HepG2 (cell line): ENCODE measurements at regions not wholly inside any gene's neighbourhood (a gene's known extent, or its start where the extent isn't known, plus 50 kb on each side); places are given as distances from the start of the nearest gene placed in this dataset.

Source experiments
- ATAC-seq: fragments of 200-7000 bp; cut with Tn5 transposase; 3 replicates; pipeline ENCODE4 v1.9.1; 2020; ENCODE audit warnings: mild to moderate bottlenecking, moderate library complexity
- BruUV-seq: library from RNA; stranded (reverse); fragments of 400-500 nt; replicated peaks from 2 replicates; lab custom pipeline; 2021; lab: Mats Ljungman, UMichigan
- CTCF ChIA-PET: fragments of 300-600 bp; formaldehyde crosslinking; extraction: SDS; loops from one replicate; lab custom pipeline; 2021; ENCODE audit warnings: low total read pairs, inconsistent platforms, low intra/inter-chr PET ratio; lab: Yijun Ruan, JAX
- POLR2A ChIA-PET: fragments of 350-600 bp; sonication (Branson Sonifier 250); formaldehyde crosslinking; loops from one replicate; lab custom pipeline; 2020; ENCODE audit warnings: antibody characterized with exemption, inconsistent platforms; lab: Yijun Ruan, JAX
- DNase-seq: peaks from one replicate; pipeline ENCODE4 v3.0.0-alpha.2; 2015; ENCODE audit warnings: low spot score
- FAIRE-seq: peaks from 3 replicates; lab custom pipeline; 2011; peaks lifted over from hg19 to GRCh38; lab: Jason Lieb, UNC
- H2AFZ ChIP-seq: one replicate; pipeline ENCODE4 v1.6.1; 2011; ENCODE audit warnings: low read length, inconsistent platforms
- H3K27ac ChIP-seq: fragments of 300-600 bp; 3 replicates; pipeline ENCODE4 v1.8.0; 2011; ENCODE audit warnings: mixed run types, mild to moderate bottlenecking, mixed read lengths, low read length, inconsistent platforms; ENCODE audit not compliant: insufficient read depth; ENCODE audit errors: extremely low read length
- H3K27me3 ChIP-seq, 2 experiments: fragments of 200-600 bp in 1 of 2; 2 replicates in 1 of 2; 3 replicates in 1 of 2; pipeline versions ENCODE4 v1.6.0 to v1.8.0; 2011; ENCODE audit warnings: low read length in 2 of 2, mild to moderate bottlenecking in 2 of 2, moderate library complexity in 2 of 2, inconsistent platforms in 1 of 2; ENCODE audit not compliant: insufficient read depth in 2 of 2, control insufficient read depth in 1 of 2
- H3K36me3 ChIP-seq, 2 experiments: fragments of 200-600 bp in 1 of 2; replicated peaks in 1 of 2; 2 replicates in 1 of 2; 3 replicates in 1 of 2; pipeline versions ENCODE4 v1.5.1 to v1.8.0; 2011; ENCODE audit warnings: low read length in 2 of 2, inconsistent platforms in 1 of 2; ENCODE audit not compliant: insufficient read depth in 2 of 2, control insufficient read depth in 1 of 2
- H3K4me1 ChIP-seq: 2 replicates; pipeline ENCODE4 v1.5.1; 2012; ENCODE audit warnings: low read length, inconsistent platforms; ENCODE audit not compliant: insufficient read depth
- H3K4me2 ChIP-seq: 2 replicates; pipeline ENCODE4 v1.6.0; 2011; ENCODE audit warnings: low read depth, low read length, inconsistent platforms
- H3K4me3 ChIP-seq, 3 experiments: fragments of 200-600 bp in 1 of 3; sonication (generic), shearing (Covaris generic) in 1 of 3; replicated peaks in 1 of 3; 2 replicates each; pipeline ENCODE4 v1.5.1; 2011 to 2016; ENCODE audit warnings: low read length in 3 of 3, inconsistent platforms in 2 of 3, low read depth in 2 of 3, mild to moderate bottlenecking in 2 of 3, control low read depth in 1 of 3, mixed read lengths in 1 of 3; ENCODE audit not compliant: insufficient read depth in 1 of 3
- H3K79me2 ChIP-seq: one replicate; pipeline ENCODE4 v1.6.1; 2011; ENCODE audit warnings: low read length, inconsistent platforms; ENCODE audit not compliant: insufficient read depth
- H3K9ac ChIP-seq: 2 replicates; pipeline ENCODE4 v1.6.0; 2011; ENCODE audit warnings: mild to moderate bottlenecking, low read depth, low read length, inconsistent platforms; ENCODE audit not compliant: insufficient read depth
- H3K9me3 ChIP-seq: 2 replicates; pipeline ENCODE4 v1.5.1; 2012; ENCODE audit warnings: mild to moderate bottlenecking, low read length
- H4K20me1 ChIP-seq: 2 replicates; pipeline ENCODE4 v1.6.0; 2011; ENCODE audit warnings: inconsistent platforms, mild to moderate bottlenecking, low read length, moderate library complexity; ENCODE audit not compliant: insufficient read depth
- ATF3 ChIP-seq: sonication (generic); formaldehyde crosslinking; IDR thresholded peaks from 2 replicates; pipeline ENCODE4 v1.4.0; 2020; ENCODE audit warnings: missing genetic modification reagents
- DR1 ChIP-seq: sonication (generic); formaldehyde crosslinking; IDR thresholded peaks from 2 replicates; pipeline ENCODE4 v1.8.0; 2021; ENCODE audit warnings: mild to moderate bottlenecking, missing genetic modification reagents, inconsistent platforms
- FOSL1 ChIP-seq: sonication (generic); formaldehyde crosslinking; IDR thresholded peaks from 2 replicates; pipeline ENCODE4 v1.9.0; 2021; ENCODE audit warnings: missing genetic modification reagents, borderline replicate concordance
- FOXJ3 ChIP-seq: sonication (generic); formaldehyde crosslinking; IDR thresholded peaks from 2 replicates; pipeline ENCODE4 v1.4.0; 2020; ENCODE audit warnings: missing genetic modification reagents, mild to moderate bottlenecking, borderline replicate concordance
- GTF3A ChIP-seq: sonication (generic); formaldehyde crosslinking; conservative IDR thresholded peaks from 2 replicates; pipeline ENCODE4 v1.4.0; 2020; ENCODE audit warnings: mild to moderate bottlenecking, missing genetic modification reagents
- HDAC1 ChIP-seq: sonication (generic); formaldehyde crosslinking; IDR thresholded peaks from 2 replicates; pipeline ENCODE4 v1.5.1; 2020; ENCODE audit warnings: mild to moderate bottlenecking, missing genetic modification reagents
- HES4 ChIP-seq: sonication (generic); formaldehyde crosslinking; IDR thresholded peaks from 2 replicates; pipeline ENCODE4 v1.9.0; 2021; ENCODE audit warnings: mild to moderate bottlenecking, missing genetic modification reagents, borderline replicate concordance
- HMG20A ChIP-seq: IDR thresholded peaks from 2 replicates; pipeline ENCODE4 v1.6.1; 2016; ENCODE audit warnings: borderline replicate concordance
- MAZ ChIP-seq, 2 experiments: sonication (generic) in 1 of 2; formaldehyde crosslinking in 1 of 2; IDR thresholded peaks; 2 replicates each; pipeline versions ENCODE4 v1.5.0 to v1.6.1; 2012 to 2020; ENCODE audit warnings: low read depth in 2 of 2, mild to moderate bottlenecking in 2 of 2, borderline replicate concordance in 1 of 2, improper control_type of control experiment in 1 of 2, low read length in 1 of 2, missing genetic modification reagents in 1 of 2, moderate library complexity in 1 of 2
- MXD3 ChIP-seq: IDR thresholded peaks from 2 replicates; pipeline ENCODE4 v1.6.1; 2016; ENCODE audit warnings: mild to moderate bottlenecking, missing biosample characterization, missing genetic modification reagents
- NFE2L2 ChIP-seq: fragments of 150-350 bp; IDR thresholded peaks from 2 replicates; pipeline ENCODE4 v1.6.1; 2014; ENCODE audit warnings: low read length
- NRL ChIP-seq: sonication (generic); formaldehyde crosslinking; IDR thresholded peaks from 2 replicates; pipeline ENCODE4 v1.5.0; 2020; ENCODE audit warnings: missing genetic modification reagents, mild to moderate bottlenecking, moderate library complexity, borderline replicate concordance
- PAX8 ChIP-seq: sonication (generic); formaldehyde crosslinking; IDR thresholded peaks from 2 replicates; pipeline ENCODE4 v1.8.0; 2022; ENCODE audit warnings: mild to moderate bottlenecking, missing genetic modification reagents, borderline replicate concordance
- PRDM4 ChIP-seq: sonication (generic); formaldehyde crosslinking; IDR thresholded peaks from 2 replicates; pipeline ENCODE4 v1.9.0; 2021; ENCODE audit warnings: missing genetic modification reagents, borderline replicate concordance
- PRMT3 ChIP-seq: sonication (generic); formaldehyde crosslinking; IDR thresholded peaks from 2 replicates; pipeline ENCODE4 v1.8.1; 2022; ENCODE audit warnings: low read depth, mild to moderate bottlenecking, moderate library complexity, missing genetic modification reagents, borderline replicate concordance
- TBX3 ChIP-seq: fragments of 450-650 bp; IDR thresholded peaks from 2 replicates; pipeline ENCODE4 v1.6.1; 2017; ENCODE audit warnings: antibody characterized with exemption, mild to moderate bottlenecking, inconsistent platforms, borderline replicate concordance
- ZC3H4 ChIP-seq: sonication (generic); formaldehyde crosslinking; IDR thresholded peaks from 2 replicates; pipeline ENCODE4 v1.4.0; 2020; ENCODE audit warnings: missing genetic modification reagents, borderline replicate concordance
- ZNF3 ChIP-seq: IDR thresholded peaks from 2 replicates; pipeline ENCODE4 v1.7.0; 2017; ENCODE audit warnings: inconsistent platforms
- ZNF343 ChIP-seq: sonication (generic); formaldehyde crosslinking; IDR thresholded peaks from 2 replicates; pipeline ENCODE4 v1.4.0; 2020; ENCODE audit warnings: mild to moderate bottlenecking, missing genetic modification reagents
- ZNF724P ChIP-seq: sonication (generic); formaldehyde crosslinking; IDR thresholded peaks from 2 replicates; pipeline ENCODE4 v1.8.0; 2022; ENCODE audit warnings: missing genetic modification reagents, borderline replicate concordance
- WGBS: methylation state at CpG from one replicate; pipeline ENCODE4 v1.1.6; 2017; ENCODE audit warnings: low lambda C conversion rate; 5-methylcytosine and 5-hydroxymethylcytosine counted together
- in situ Hi-C: cut with HindIII; loops from 2 replicates; pipeline ENCODE4 v1.10.0; 2017; ENCODE audit warnings: low pct_unique_long_range_greater_than_20kb; ENCODE audit not compliant: extremely low pct_ligation_motif_present
- intact Hi-C: fragments of 100-400 bp; cut with micrococcal nuclease; formaldehyde crosslinking; loops from one replicate; pipeline ENCODE4 v1.10.0; 2022; ENCODE audit not compliant: unreplicated experiment

GRCh38 chr11:92104349-92104748, 120.3 kb upstream of the FAT3 start:
- ATAC-seq (no peak), DNase-seq (no peak), FAIRE-seq (no peak)
- H3K27me3 ChIP-seq = no peaks in the 10 kb centered on the region
- peaks cover 20% of the 10 kb centered on the region; the same call in 1 of the 2 replicates for H3K9me3 ChIP-seq
- BruUV-seq = no TSS peak
- H3K79me2 ChIP-seq = no peaks in the 10 kb centered on the region
- WGBS = 0% methylated on average over 1 of the region's 1 CpG
- H3K9ac ChIP-seq = no peak overlapping the region
- no peaks in the 10 kb centered on the region for H4K20me1 ChIP-seq
- intact Hi-C loops = no loop called here
- TF ChIP-seq FOSL1 (CRISPR knock-in tag) = no peak
- no peak for TF ChIP-seq NFE2L2
- TF ChIP-seq MAZ (IDR thresholded peaks at IDR 0.05; ENCODE audit: borderline replicate concordance, low read depth, low read length) = no peak
- no peak for TF ChIP-seq MAZ (CRISPR knock-in tag; IDR thresholded peaks at IDR 0.05; ENCODE audit: low read depth)
- no peak for TF ChIP-seq MXD3 (CRISPR knock-in tag)
- TF ChIP-seq FOXJ3 (CRISPR knock-in tag) = no peak
- no peak for TF ChIP-seq ZNF343 (CRISPR knock-in tag)
- TF ChIP-seq PRDM4 (CRISPR knock-in tag) = no peak
- no peak for TF ChIP-seq GTF3A (CRISPR knock-in tag)
- no peak for TF ChIP-seq HDAC1 (CRISPR knock-in tag)
- no peak for TF ChIP-seq ZNF724P
- TF ChIP-seq DR1 (CRISPR knock-in tag) = no peak
- TF ChIP-seq HES4 (CRISPR knock-in tag) = no peak
- no peak for TF ChIP-seq PRMT3
- TF ChIP-seq TBX3 = no peak
- TF ChIP-seq ATF3 (CRISPR knock-in tag) = no peak
- no peak for TF ChIP-seq PAX8 (CRISPR knock-in tag)
- TF ChIP-seq HMG20A = no peak
- TF ChIP-seq ZNF3 (CRISPR knock-in tag) = no peak
- no peak for TF ChIP-seq NRL (CRISPR knock-in tag)
- no peak for TF ChIP-seq ZC3H4 (CRISPR knock-in tag)
- H3K36me3 ChIP-seq = no peaks in the 10 kb centered on the region
- no peak overlapping the region for H2AFZ ChIP-seq
- no peak overlapping the region for H3K4me3 ChIP-seq
- ChIA-PET POLR2A (no interaction called here), CTCF (no interaction called here)
- no peaks in the 10 kb centered on the region for H3K4me1 ChIP-seq
- H3K4me2 ChIP-seq = no peak overlapping the region
- H3K27ac ChIP-seq = no peak overlapping the region
- in situ Hi-C loops = no loop called here
